Loucy (cell line): ENCODE measurements at regions not wholly inside any gene's neighbourhood (a gene's known extent, or its start where the extent isn't known, plus 50 kb on each side); places are given as distances from the start of the nearest gene placed in this dataset.

Experiments
- H2AFZ ChIP-seq: fragments of 200-600 bp; sonication (generic); 2 replicates; pipeline ENCODE4 v1.6.0; 2016; ENCODE audit warnings: antibody characterized with exemption, mild to moderate bottlenecking, low read length, moderate library complexity
- H3F3A ChIP-seq: fragments of 200-600 bp; 2 replicates; pipeline ENCODE4 v1.6.0; 2016; ENCODE audit warnings: antibody characterized with exemption, low read depth, mild to moderate bottlenecking
- H3K27me3 ChIP-seq: fragments of 200-600 bp; sonication (generic); 2 replicates; pipeline ENCODE4 v1.6.1; 2014; ENCODE audit warnings: low read length, mild to moderate bottlenecking; ENCODE audit not compliant: insufficient read depth, poor library complexity, severe bottlenecking
- H3K36me3 ChIP-seq: fragments of 200-600 bp; sonication (generic); 2 replicates; pipeline ENCODE4 v1.6.1; 2016; ENCODE audit warnings: low read length; ENCODE audit not compliant: insufficient read depth
- H3K4me1 ChIP-seq: fragments of 200-600 bp; sonication (generic); 2 replicates; pipeline ENCODE4 v1.5.1; 2014; ENCODE audit warnings: low read length, mild to moderate bottlenecking; ENCODE audit not compliant: insufficient read depth, poor library complexity, severe bottlenecking
- H3K4me2 ChIP-seq: fragments of 200-600 bp; sonication (generic); 2 replicates; pipeline ENCODE4 v1.6.0; 2014; ENCODE audit warnings: antibody characterized with exemption, low read length, low read depth, mild to moderate bottlenecking; ENCODE audit not compliant: poor library complexity, severe bottlenecking
- H3K4me3 ChIP-seq: fragments of 200-600 bp; sonication (generic); 2 replicates; pipeline ENCODE4 v1.5.1; 2014; ENCODE audit warnings: low read length, mild to moderate bottlenecking, mixed read lengths; ENCODE audit not compliant: poor library complexity, severe bottlenecking
- H3K79me2 ChIP-seq: fragments of 200-600 bp; sonication (generic); 2 replicates; pipeline ENCODE4 v1.6.1; 2014; ENCODE audit warnings: low read length; ENCODE audit not compliant: insufficient read depth
- H3K9ac ChIP-seq: fragments of 200-600 bp; sonication (generic); 2 replicates; pipeline ENCODE4 v1.6.0; 2014; ENCODE audit warnings: mild to moderate bottlenecking, low read depth, low read length, moderate library complexity; ENCODE audit not compliant: poor library complexity, severe bottlenecking
- H3K9me2 ChIP-seq: fragments of 200-600 bp; sonication (generic); replicated peaks from 2 replicates; pipeline ENCODE4 v1.6.1; 2016; ENCODE audit warnings: low read depth, low read length, mixed read lengths
- H3K9me3 ChIP-seq: fragments of 200-600 bp; sonication (generic); 2 replicates; pipeline ENCODE4 v1.6.1; 2014; ENCODE audit warnings: mild to moderate bottlenecking, antibody characterized with exemption, low read length, low read depth; ENCODE audit not compliant: insufficient read depth
- H4K20me1 ChIP-seq: fragments of 200-600 bp; sonication (generic); 2 replicates; pipeline ENCODE4 v1.6.0; 2014; ENCODE audit warnings: antibody characterized with exemption, low read length, mild to moderate bottlenecking; ENCODE audit not compliant: insufficient read depth, poor library complexity, severe bottlenecking
- CTCF ChIP-seq: fragments of 200-600 bp; sonication (generic); conservative IDR thresholded peaks from 2 replicates; pipeline ENCODE4 v1.5.1; 2014; ENCODE audit warnings: mild to moderate bottlenecking, antibody characterized with exemption, low read length
- EZH2phosphoT487 ChIP-seq: fragments of 200-600 bp; IDR thresholded peaks from 2 replicates; pipeline ENCODE4 v1.6.1; 2018; ENCODE audit warnings: antibody characterized with exemption, mild to moderate bottlenecking, moderate library complexity, borderline replicate concordance

GRCh38 chr4:37737466-37737865 is 51.3 kb upstream of the RELL1 start:
- Histone ChIP-seq H3K9me2 (no peaks in the 10 kb centered on the region), H3K4me3 (no peak overlapping the region), H3K4me1 (no peaks in the 10 kb centered on the region)

More at GRCh38 chr4:37737466-37737865, 51.3 kb upstream of the RELL1 start:
- TF ChIP-seq CTCF: no peak
- no peak for TF ChIP-seq EZH2phosphoT487
- Histone ChIP-seq H3K79me2 (no peaks in the 10 kb centered on the region), H3K4me2 (no peak overlapping the region), H3K36me3 (no peaks in the 10 kb centered on the region), H3K9ac (no peak overlapping the region), H4K20me1 (no peaks in the 10 kb centered on the region), H3K9me3 (no peaks in the 10 kb centered on the region), H3K27me3 (no peaks in the 10 kb centered on the region), H2AFZ (no peak overlapping the region), H3F3A (no peaks in the 10 kb centered on the region)
